OCI-LY1 (cell line): ENCODE measurements at regions not wholly inside any gene's neighbourhood (a gene's known extent, or its start where the extent isn't known, plus 50 kb on each side); places are given as distances from the start of the nearest gene placed in this dataset.

Source experiments
- H2AFZ ChIP-seq: fragments of 200-600 bp; sonication (generic), shearing (Covaris generic); 2 replicates; pipeline ENCODE4 v1.6.0; 2014; ENCODE audit warnings: antibody characterized with exemption, mild to moderate bottlenecking, low read length
- H3F3A ChIP-seq: fragments of 200-600 bp; sonication (generic), shearing (Covaris generic); 2 replicates; pipeline ENCODE4 v1.6.0; 2014; ENCODE audit warnings: mild to moderate bottlenecking, antibody characterized with exemption, low read length, moderate library complexity; ENCODE audit not compliant: insufficient read depth
- H3K27ac ChIP-seq: fragments of 200-600 bp; sonication (generic); 2 replicates; pipeline ENCODE4 v1.5.1; 2014; ENCODE audit warnings: low read length, mixed run types, mild to moderate bottlenecking, low read depth; ENCODE audit not compliant: poor library complexity, severe bottlenecking
- H3K27me3 ChIP-seq: fragments of 200-600 bp; sonication (generic); 2 replicates; pipeline ENCODE4 v1.6.0; 2014; ENCODE audit warnings: antibody characterized with exemption, mild to moderate bottlenecking, low read length, moderate library complexity; ENCODE audit not compliant: insufficient read depth
- H3K36me3 ChIP-seq: fragments of 200-600 bp; sonication (generic); 2 replicates; pipeline ENCODE4 v1.6.1; 2014; ENCODE audit warnings: mild to moderate bottlenecking, antibody characterized with exemption, low read length, moderate library complexity, mixed read lengths; ENCODE audit not compliant: insufficient read depth
- H3K4me1 ChIP-seq: fragments of 200-600 bp; sonication (generic); 2 replicates; pipeline ENCODE4 v1.5.1; 2014; ENCODE audit warnings: mild to moderate bottlenecking, low read length, moderate library complexity; ENCODE audit not compliant: insufficient read depth, severe bottlenecking
- H3K4me2 ChIP-seq: fragments of 200-600 bp; sonication (generic), shearing (Covaris generic); 2 replicates; pipeline ENCODE4 v1.6.1; 2014; ENCODE audit warnings: low read length
- H3K4me3 ChIP-seq: fragments of 200-600 bp; sonication (generic); 2 replicates; pipeline ENCODE4 v1.5.1; 2014; ENCODE audit warnings: low read length, low read depth, mild to moderate bottlenecking, mixed read lengths; ENCODE audit not compliant: poor library complexity, severe bottlenecking
- H3K79me2 ChIP-seq: fragments of 200-600 bp; shearing (Covaris generic); 2 replicates; pipeline ENCODE4 v1.6.1; 2016; ENCODE audit warnings: mixed run types, low read length, mixed read lengths; ENCODE audit not compliant: insufficient read depth
- H3K9ac ChIP-seq: fragments of 200-600 bp; sonication (generic), shearing (Covaris generic); 2 replicates; pipeline ENCODE4 v1.6.1; 2014; ENCODE audit warnings: mild to moderate bottlenecking, low read length, mixed read lengths
- H3K9me2 ChIP-seq: fragments of 200-600 bp; sonication (generic), shearing (Covaris generic); 2 replicates; pipeline ENCODE4 v1.6.1; 2014; ENCODE audit warnings: low read depth, mild to moderate bottlenecking, low read length, mixed read lengths
- H3K9me3 ChIP-seq: fragments of 200-600 bp; shearing (Covaris generic); 2 replicates; pipeline ENCODE4 v1.6.1; 2014; ENCODE audit warnings: low read length, mixed read lengths
- H4K20me1 ChIP-seq: fragments of 200-600 bp; sonication (generic), shearing (Covaris generic); 2 replicates; pipeline ENCODE4 v1.6.0; 2016; ENCODE audit warnings: mild to moderate bottlenecking, low read length; ENCODE audit not compliant: insufficient read depth
- EZH2 ChIP-seq: fragments of 200-600 bp; sonication (generic), shearing (Covaris generic); IDR thresholded peaks from 2 replicates; pipeline ENCODE4 v1.8.0; 2017; ENCODE audit warnings: borderline replicate concordance, mixed run types, mild to moderate bottlenecking, antibody characterized with exemption, low read length, moderate library complexity, mixed read lengths
- TF ChIP-seq, protein P1 (sequence below): fragments of 200-600 bp; sonication (generic), shearing (Covaris generic); IDR thresholded peaks from 2 replicates; pipeline ENCODE4 v1.5.1; 2017; ENCODE audit warnings: mild to moderate bottlenecking, antibody characterized with exemption, low read length, moderate library complexity, mixed read lengths

DNA sequence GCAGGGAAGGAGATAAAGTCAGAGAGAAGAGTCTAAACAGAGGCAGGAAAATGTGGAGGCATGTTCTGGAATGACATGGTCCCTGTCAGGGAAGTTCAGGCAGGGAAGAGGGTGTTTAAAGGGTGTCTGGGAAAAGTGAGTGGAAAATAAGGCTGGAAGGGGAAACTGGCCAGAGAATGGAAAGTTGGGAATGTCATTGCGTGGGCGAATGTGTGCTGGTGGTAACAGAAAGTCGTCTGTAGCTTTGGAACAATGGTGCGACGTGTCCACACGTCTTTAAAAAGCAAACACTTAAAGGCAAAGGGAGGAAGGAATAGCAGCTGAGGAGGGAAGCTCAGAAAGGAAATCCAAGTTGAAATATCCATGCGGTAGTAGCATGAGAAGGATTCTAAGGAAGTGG, 469.5 kb upstream of the SALL3 start:
- Histone ChIP-seq H3K36me3 (no peaks in the 10 kb centered on the region), H3K9me3 (no peaks in the 10 kb centered on the region), H3K79me2 (no peaks in the 10 kb centered on the region), H3K4me3 (no peak overlapping the region), H4K20me1 (no peaks in the 10 kb centered on the region), H3F3A (no peaks in the 10 kb centered on the region), H2AFZ (no peak overlapping the region), H3K27ac (no peak overlapping the region), H3K4me1 (no peaks in the 10 kb centered on the region), H3K9ac (no peak overlapping the region), H3K9me2 (no peaks in the 10 kb centered on the region), H3K27me3 (no peaks in the 10 kb centered on the region), H3K4me2 (no peak overlapping the region)
- TF ChIP-seq, protein P1, sequence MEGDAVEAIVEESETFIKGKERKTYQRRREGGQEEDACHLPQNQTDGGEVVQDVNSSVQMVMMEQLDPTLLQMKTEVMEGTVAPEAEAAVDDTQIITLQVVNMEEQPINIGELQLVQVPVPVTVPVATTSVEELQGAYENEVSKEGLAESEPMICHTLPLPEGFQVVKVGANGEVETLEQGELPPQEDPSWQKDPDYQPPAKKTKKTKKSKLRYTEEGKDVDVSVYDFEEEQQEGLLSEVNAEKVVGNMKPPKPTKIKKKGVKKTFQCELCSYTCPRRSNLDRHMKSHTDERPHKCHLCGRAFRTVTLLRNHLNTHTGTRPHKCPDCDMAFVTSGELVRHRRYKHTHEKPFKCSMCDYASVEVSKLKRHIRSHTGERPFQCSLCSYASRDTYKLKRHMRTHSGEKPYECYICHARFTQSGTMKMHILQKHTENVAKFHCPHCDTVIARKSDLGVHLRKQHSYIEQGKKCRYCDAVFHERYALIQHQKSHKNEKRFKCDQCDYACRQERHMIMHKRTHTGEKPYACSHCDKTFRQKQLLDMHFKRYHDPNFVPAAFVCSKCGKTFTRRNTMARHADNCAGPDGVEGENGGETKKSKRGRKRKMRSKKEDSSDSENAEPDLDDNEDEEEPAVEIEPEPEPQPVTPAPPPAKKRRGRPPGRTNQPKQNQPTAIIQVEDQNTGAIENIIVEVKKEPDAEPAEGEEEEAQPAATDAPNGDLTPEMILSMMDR: no peak
- no peak for TF ChIP-seq EZH2

DNA sequence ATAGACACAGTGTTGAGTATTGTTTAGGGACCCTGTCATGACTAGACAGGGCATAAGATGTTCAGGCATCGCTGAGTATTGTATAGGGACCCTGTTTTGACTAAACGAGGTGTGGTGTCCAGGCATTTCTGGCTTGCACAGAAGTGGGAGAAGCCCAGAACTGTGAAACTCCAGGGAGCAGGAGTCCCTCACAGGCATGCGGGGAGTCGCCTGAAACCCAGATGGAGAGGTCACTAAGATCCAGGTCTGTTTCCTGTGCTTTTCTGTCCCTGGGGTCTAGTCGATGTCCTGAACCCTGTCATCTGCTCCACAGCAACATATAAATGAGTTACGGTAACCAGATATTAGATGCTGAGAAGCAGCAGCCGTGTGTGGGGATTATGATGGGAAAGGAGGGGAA, 469.0 kb upstream of the SALL3 start:
- Histone ChIP-seq H2AFZ (no peak overlapping the region), H3K9me2 (no peaks in the 10 kb centered on the region), H3K27ac (no peak overlapping the region), H3K36me3 (no peaks in the 10 kb centered on the region), H3F3A (no peaks in the 10 kb centered on the region), H3K9me3 (no peaks in the 10 kb centered on the region), H3K4me1 (no peaks in the 10 kb centered on the region), H3K4me3 (no peak overlapping the region), H3K79me2 (no peaks in the 10 kb centered on the region), H3K27me3 (no peaks in the 10 kb centered on the region), H3K9ac (no peak overlapping the region), H3K4me2 (no peak overlapping the region), H4K20me1 (no peaks in the 10 kb centered on the region)
- TF ChIP-seq, protein P1: no peak
- no peak for TF ChIP-seq EZH2

DNA sequence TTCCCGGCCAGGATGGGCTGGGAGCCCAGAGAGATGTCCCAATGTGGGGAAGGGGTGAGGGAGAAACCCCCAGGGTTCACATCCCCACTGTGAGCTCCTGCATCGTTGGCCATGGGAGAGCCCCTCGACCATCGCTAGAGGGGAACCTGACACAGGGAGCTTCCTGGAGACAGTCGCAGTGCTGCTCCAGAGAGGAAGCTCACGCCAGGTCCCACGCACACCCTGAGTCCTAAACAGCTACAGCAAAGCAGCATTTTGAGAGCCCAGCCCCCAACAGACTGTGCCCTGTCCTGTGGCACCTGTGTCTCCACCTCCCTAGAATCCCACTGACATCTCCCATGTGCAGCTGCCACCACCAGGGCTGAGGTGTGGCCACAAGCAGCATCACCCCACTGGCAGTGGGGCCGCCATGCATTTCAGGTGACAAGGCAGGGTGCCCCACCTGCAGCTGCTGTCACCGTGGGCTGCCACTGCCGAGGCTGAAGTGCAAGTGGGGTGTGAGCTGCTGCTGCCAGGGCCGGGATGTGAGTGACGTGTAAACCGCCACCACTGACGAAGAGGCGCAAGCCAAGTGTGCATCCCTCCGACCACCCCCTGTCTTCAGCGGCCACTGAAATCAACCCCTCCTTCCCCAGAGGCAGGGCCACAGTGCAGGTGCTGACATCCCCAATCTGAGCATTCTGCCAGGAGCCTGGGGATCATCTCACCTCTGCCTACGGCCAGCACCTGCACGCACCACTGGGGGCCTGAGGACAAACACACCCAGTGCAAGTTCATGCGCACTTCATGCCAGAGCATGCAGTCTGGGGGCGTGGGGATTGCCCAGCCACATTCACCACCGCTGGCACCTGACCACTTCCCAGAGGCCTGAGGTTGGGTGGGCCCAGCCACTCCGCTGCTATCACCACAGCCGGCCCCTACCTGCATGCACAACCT, 467.7 kb upstream of the SALL3 start:
- Histone ChIP-seq H3K79me2 (no peaks in the 10 kb centered on the region), H3K36me3 (no peaks in the 10 kb centered on the region), H3K27me3 (no peaks in the 10 kb centered on the region), H3K4me1 (no peaks in the 10 kb centered on the region), H3K9ac (no peak overlapping the region), H3K9me2 (no peaks in the 10 kb centered on the region), H4K20me1 (no peaks in the 10 kb centered on the region), H3K9me3 (no peaks in the 10 kb centered on the region), H3F3A (no peaks in the 10 kb centered on the region), H2AFZ (no peak overlapping the region), H3K27ac (no peak overlapping the region), H3K4me2 (no peak overlapping the region), H3K4me3 (no peak overlapping the region)
- no peak for TF ChIP-seq EZH2
- TF ChIP-seq, protein P1: no peak
